ENCODE measurements at regions not wholly inside any gene's neighbourhood (a gene's known extent, or its start where the extent isn't known, plus 50 kb on each side); places are given as distances from the start of the nearest gene placed in this dataset.

DNA sequence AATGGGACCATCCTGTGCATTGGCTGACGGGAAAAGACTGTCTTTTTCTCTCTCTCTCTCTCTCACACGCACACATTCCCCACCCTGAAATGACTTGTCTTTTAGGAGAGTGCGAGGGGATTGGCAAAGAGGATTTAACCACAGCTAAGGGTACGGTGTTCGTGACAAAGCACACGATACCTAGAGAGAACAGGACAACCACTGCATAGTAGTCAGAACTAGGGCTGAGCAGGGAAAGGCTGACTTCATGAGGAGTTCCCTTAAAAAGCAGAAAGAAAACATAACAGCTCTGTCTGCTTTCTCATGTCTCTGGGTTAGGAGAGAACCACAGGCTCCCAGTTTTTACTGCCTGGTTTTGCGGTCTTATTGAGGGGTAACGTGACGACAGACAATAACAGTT lies 742.8 kb upstream of the SOX9 start:
- TF ChIP-seq, protein P1, sequence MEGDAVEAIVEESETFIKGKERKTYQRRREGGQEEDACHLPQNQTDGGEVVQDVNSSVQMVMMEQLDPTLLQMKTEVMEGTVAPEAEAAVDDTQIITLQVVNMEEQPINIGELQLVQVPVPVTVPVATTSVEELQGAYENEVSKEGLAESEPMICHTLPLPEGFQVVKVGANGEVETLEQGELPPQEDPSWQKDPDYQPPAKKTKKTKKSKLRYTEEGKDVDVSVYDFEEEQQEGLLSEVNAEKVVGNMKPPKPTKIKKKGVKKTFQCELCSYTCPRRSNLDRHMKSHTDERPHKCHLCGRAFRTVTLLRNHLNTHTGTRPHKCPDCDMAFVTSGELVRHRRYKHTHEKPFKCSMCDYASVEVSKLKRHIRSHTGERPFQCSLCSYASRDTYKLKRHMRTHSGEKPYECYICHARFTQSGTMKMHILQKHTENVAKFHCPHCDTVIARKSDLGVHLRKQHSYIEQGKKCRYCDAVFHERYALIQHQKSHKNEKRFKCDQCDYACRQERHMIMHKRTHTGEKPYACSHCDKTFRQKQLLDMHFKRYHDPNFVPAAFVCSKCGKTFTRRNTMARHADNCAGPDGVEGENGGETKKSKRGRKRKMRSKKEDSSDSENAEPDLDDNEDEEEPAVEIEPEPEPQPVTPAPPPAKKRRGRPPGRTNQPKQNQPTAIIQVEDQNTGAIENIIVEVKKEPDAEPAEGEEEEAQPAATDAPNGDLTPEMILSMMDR (conservative IDR thresholded peaks at IDR 0.05; ENCODE audit: low read depth in 2 of 2) = no peak
- TF ChIP-seq EZH2phosphoT487 (IDR thresholded peaks at IDR 0.05; ENCODE audit: unreplicated experiment) = no peak
- no peak for TF ChIP-seq POLR2AphosphoS5 (IDR thresholded peaks at IDR 0.05; ENCODE audit: low read depth)
- no peak for TF ChIP-seq ZNF114 (CRISPR knock-in tag; IDR thresholded peaks at IDR 0.05)
- TF ChIP-seq ZNF331 (CRISPR knock-in tag; IDR thresholded peaks at IDR 0.05; ENCODE audit: low read depth) = no peak
- no peak for TF ChIP-seq STAT1 (IDR thresholded peaks at IDR 0.05; ENCODE audit: unreplicated experiment)
- no peak for TF ChIP-seq EZH2 (IDR thresholded peaks at IDR 0.05; ENCODE audit: low read depth, unreplicated experiment)
- no peak for TF ChIP-seq REST (IDR thresholded peaks at IDR 0.05; ENCODE audit: unreplicated experiment)
- no peak for TF ChIP-seq CREB1 (CRISPR knock-in tag; IDR thresholded peaks at IDR 0.05; ENCODE audit: low read depth)
- TF ChIP-seq, protein P2, sequence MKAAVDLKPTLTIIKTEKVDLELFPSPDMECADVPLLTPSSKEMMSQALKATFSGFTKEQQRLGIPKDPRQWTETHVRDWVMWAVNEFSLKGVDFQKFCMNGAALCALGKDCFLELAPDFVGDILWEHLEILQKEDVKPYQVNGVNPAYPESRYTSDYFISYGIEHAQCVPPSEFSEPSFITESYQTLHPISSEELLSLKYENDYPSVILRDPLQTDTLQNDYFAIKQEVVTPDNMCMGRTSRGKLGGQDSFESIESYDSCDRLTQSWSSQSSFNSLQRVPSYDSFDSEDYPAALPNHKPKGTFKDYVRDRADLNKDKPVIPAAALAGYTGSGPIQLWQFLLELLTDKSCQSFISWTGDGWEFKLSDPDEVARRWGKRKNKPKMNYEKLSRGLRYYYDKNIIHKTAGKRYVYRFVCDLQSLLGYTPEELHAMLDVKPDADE (IDR thresholded peaks at IDR 0.05) = no peak
- TF ChIP-seq JUNB (IDR thresholded peaks at IDR 0.05; ENCODE audit: unreplicated experiment) = no peak
- TF ChIP-seq, protein P3, sequence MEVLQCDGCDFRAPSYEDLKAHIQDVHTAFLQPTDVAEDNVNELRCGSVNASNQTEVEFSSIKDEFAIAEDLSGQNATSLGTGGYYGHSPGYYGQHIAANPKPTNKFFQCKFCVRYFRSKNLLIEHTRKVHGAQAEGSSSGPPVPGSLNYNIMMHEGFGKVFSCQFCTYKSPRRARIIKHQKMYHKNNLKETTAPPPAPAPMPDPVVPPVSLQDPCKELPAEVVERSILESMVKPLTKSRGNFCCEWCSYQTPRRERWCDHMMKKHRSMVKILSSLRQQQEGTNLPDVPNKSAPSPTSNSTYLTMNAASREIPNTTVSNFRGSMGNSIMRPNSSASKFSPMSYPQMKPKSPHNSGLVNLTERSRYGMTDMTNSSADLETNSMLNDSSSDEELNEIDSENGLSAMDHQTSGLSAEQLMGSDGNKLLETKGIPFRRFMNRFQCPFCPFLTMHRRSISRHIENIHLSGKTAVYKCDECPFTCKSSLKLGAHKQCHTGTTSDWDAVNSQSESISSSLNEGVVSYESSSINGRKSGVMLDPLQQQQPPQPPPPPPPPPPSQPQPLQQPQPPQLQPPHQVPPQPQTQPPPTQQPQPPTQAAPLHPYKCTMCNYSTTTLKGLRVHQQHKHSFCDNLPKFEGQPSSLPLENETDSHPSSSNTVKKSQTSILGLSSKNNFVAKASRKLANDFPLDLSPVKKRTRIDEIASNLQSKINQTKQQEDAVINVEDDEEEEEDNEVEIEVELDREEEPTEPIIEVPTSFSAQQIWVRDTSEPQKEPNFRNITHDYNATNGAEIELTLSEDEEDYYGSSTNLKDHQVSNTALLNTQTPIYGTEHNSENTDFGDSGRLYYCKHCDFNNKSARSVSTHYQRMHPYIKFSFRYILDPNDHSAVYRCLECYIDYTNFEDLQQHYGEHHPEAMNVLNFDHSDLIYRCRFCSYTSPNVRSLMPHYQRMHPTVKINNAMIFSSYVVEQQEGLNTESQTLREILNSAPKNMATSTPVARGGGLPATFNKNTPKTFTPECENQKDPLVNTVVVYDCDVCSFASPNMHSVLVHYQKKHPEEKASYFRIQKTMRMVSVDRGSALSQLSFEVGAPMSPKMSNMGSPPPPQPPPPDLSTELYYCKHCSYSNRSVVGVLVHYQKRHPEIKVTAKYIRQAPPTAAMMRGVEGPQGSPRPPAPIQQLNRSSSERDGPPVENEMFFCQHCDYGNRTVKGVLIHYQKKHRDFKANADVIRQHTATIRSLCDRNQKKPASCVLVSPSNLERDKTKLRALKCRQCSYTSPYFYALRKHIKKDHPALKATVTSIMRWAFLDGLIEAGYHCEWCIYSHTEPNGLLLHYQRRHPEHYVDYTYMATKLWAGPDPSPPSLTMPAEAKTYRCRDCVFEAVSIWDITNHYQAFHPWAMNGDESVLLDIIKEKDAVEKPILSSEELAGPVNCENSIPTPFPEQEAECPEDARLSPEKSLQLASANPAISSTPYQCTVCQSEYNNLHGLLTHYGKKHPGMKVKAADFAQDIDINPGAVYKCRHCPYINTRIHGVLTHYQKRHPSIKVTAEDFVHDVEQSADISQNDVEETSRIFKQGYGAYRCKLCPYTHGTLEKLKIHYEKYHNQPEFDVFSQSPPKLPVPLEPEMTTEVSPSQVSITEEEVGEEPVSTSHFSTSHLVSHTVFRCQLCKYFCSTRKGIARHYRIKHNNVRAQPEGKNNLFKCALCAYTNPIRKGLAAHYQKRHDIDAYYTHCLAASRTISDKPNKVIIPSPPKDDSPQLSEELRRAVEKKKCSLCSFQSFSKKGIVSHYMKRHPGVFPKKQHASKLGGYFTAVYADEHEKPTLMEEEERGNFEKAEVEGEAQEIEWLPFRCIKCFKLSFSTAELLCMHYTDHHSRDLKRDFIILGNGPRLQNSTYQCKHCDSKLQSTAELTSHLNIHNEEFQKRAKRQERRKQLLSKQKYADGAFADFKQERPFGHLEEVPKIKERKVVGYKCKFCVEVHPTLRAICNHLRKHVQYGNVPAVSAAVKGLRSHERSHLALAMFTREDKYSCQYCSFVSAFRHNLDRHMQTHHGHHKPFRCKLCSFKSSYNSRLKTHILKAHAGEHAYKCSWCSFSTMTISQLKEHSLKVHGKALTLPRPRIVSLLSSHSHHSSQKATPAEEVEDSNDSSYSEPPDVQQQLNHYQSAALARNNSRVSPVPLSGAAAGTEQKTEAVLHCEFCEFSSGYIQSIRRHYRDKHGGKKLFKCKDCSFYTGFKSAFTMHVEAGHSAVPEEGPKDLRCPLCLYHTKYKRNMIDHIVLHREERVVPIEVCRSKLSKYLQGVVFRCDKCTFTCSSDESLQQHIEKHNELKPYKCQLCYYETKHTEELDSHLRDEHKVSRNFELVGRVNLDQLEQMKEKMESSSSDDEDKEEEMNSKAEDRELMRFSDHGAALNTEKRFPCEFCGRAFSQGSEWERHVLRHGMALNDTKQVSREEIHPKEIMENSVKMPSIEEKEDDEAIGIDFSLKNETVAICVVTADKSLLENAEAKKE (CRISPR knock-in tag; IDR thresholded peaks at IDR 0.05) = no peak
- no peak for TF ChIP-seq NANOG (IDR thresholded peaks at IDR 0.05; ENCODE audit: borderline replicate concordance)

Data from GM23338 (cell line).